HG03060 (cell line): ENCODE measurements at regions not wholly inside any gene's neighbourhood (a gene's known extent, or its start where the extent isn't known, plus 50 kb on each side); places are given as distances from the start of the nearest gene placed in this dataset.
"Not testable (repeated sequence)": the region's sequence is repeated elsewhere in the genome, so short reads cannot be mapped to it uniquely, and the experiment has no call there.

Source experiments
- ATAC-seq: cut with Tn5 transposase; IDR thresholded peaks from one replicate; pipeline ENCODE4 v1.9.1; 2021; ENCODE audit warnings: low read depth, moderate number of reproducible peaks; ENCODE audit not compliant: unreplicated experiment

DNA sequence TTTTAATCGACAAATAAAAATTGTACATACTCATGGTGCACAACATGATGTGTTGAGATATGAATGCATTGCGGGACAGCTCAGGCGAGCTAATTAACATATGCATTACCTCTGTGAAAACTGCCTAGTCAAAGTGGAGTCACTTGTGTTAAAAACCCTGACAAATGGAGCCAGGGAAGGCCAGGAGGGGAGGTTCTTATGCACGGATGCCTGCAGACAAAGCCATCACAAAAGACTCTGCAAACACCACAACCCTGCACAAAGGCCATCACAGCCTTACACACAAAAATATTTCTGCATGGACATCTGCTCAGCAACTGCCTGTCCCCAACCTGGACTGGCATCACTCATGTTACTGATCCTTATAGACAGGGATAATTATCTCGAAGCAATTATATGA is 204.4 kb upstream of the AJAP1 start:
- no peak for ATAC-seq

GRCh38 chr1:4452701-4453100 is 201.7 kb upstream of the AJAP1 start:
- ATAC-seq: no peak

GRCh38 chr1:4460052-4460451 is 194.4 kb upstream of the AJAP1 start:
- ATAC-seq: no peak

GRCh38 chr1:4460651-4461050 is 193.8 kb upstream of the AJAP1 start:
- ATAC-seq: no peak

DNA sequence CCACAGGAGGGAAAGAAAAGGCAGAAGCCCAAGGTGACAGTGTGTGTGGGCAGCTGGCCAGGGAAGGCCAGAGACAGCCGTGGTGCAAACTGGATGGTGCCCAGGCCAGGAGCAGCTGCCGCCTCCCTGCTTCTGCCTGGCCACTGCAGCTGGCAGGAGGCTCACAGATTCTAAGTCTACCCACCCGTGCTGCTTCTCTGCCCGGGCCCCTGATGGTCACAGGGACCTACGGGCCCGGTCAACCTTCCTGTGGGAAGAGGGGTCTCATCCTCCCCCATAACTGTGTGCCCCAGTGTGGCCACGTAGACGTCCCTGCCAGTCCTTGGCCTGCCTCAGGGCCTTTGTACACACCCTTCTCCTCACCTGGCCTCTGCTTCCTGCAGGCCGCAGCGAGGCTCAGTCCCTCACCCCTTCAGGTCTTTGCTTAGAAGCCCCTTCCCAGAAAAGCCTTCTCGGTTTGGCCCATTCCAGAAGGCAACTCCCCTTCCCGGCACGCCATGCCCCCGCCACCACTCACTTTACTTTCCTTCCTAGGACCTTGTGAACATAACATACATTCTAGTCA is 192.6 kb upstream of the AJAP1 start:
- ATAC-seq: no peak

DNA sequence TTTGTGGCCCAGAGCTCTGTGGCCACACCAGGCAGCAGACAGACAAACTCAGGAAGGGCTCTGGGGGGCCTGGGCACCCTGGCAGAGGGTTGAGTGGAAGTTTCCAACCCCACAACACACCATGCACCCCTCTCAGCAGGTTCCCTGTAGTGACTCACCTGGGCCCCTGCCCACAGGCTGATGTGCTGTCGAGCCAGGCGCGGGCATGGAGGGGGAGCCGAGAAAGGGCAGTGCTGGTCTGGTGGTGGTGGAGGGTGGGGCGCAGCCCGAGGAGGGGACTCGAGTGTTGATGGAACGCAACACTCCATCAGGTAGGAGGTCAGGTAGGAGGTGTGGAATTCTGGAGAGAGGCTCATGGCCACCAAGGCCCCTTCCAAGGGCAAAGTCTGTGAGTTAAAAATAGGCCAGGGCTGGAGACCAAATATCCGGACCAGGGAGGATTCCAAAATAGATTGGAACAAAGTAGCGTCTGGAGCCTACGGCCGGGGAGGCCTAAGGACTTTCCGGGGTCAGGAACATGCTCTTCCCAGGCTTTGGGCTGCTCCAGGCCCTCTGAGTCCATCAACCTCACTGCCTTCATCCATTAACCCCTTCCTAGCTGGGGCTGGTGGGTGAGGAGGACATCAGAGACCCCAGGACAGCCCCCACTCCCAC is 191.5 kb upstream of the AJAP1 start:
- no peak for ATAC-seq

- ATAC-seq: no peak
These were observed 190.8 kb upstream of the AJAP1 start for GRCh38 chr1:4463631-4464030.

DNA sequence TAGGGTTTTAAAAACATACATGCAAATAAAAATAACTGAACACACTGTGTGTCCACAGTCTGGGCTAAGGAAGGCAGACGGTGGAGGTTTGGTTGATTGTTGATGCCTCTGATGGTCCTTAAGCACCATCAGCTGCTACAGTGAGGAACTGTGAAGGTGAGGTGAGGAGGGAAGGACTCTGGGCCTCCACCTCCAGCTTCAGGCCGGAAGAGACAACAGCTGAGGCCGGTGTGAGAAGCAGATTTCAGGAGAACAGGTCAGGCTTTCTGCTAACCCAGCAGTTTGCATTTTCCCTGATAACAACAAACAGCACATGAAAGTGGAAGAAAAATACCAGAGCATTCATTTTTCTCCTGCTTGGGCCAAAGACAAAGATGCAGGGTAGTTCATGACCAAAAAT is 189.9 kb upstream of the AJAP1 start:
- ATAC-seq: no peak

DNA sequence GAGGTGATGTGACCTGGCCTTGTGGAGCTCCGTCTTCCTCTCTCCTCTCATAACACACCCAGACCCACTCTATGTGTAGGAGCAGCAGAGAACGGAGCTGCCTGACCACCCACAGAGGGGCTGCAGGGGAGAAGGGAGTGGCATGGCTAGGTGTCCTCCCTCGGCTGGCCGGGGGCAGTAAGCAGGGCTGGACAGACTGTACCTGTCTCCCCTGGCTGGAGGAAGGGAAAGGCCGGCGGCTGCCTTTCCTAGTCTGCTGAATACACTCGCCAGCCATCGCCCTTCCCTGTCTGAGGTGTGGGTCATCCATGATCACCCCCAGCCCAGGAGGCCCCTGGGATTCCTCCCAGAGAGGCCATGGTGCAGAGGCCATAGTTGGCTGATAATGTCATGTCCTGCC is 187.2 kb upstream of the AJAP1 start:
- ATAC-seq: no peak

- no peak for ATAC-seq
These were observed 186.0 kb upstream of the AJAP1 start for GRCh38 chr1:4468386-4468785.

DNA sequence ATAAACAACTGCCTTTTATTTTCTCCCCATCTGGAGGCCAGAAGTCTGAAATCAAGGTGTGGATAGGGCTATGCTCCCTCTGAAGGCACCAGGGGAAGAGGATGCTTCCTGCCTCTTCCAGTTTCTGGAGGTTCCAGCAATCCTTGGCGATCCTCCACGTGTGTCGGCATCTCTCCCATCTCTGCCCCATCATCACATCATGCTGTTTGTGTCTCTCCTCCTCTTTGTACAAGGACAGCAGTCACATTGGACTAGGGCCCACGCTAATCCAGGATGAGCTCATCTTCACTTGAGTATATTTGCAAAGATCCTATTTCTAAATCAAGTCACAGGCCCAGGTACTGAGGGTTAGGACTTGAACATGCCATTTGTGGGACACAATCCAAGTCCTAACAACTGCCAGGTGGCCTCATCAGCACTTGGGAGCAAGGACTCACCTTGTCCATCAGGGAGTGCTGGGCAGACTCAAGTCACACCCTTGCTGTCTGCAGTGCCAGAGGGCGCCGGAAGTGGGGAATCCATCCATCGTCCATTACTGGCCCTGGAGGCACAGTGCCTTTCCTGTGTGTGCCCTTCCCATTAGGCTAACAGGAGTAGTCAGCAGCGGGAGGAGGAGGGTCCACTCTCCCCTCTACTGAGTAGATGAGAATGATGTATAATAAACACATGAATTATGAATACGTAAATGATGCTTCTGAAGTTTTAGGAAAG is 185.4 kb upstream of the AJAP1 start:
- ATAC-seq: no peak

DNA sequence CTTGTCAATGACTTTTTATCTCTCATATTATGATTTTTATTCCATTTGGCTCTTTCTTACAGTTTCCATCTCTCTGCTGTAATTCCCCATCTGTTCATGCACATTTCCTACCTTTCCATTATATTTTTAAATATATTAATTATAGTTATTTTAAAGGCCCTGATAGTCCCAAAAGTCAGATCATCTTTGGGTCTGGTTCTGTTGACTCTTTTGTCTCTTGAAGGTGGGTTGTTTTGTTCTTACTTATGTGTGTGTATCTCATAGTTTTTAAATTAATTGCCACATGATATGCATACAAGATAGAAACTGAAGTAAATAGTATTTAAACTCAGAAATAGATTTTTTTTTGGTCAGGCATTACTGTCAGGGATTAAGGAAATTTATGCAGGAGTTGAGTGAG is 178.0 kb upstream of the AJAP1 start:
- ATAC-seq: no peak

DNA sequence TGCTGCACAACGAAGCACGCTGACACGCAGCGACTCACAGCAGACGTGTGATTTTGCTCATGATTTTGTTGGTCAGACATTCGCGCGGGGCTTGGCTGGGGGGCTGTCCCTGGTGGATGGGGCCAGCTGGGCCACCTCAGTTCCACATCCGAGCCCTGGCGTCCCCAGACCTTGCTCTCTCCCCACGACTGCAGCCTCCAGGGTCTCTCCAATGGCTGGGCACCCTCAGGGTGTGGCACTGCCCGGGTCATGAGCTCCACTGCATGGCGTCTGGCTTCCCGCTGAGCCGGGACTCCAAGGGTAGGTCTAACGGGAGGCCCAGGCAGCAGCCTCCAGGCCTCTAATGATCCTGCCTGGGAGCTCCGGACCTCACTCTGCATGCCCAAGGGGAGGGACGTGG is 173.0 kb upstream of the AJAP1 start:
- ATAC-seq: no peak

GRCh38 chr1:4482526-4482925 is 171.9 kb upstream of the AJAP1 start:
- ATAC-seq: no peak

GRCh38 chr1:4483021-4483625 is 171.3 kb upstream of the AJAP1 start:
- ATAC-seq: no peak

DNA sequence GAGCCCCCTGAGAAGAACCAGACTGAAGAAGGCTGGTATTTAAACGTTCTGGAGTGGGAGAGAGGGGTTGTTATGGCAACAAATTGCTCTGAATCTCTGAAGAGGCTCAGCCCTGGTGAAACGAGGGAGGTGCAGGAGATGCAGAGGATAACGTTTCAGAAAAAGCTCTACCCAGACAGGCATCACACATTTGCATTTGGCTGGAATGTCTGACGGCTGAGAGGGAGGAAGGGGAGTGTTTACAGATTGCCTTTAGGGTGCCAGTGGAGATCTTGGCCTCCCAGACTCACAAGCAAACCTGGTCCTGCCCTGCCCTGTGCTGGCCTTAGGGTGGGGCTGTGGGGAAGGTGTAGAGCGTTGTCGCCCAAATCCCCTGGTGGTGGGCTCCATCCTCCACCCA is 169.0 kb upstream of the AJAP1 start:
- no peak for ATAC-seq

DNA sequence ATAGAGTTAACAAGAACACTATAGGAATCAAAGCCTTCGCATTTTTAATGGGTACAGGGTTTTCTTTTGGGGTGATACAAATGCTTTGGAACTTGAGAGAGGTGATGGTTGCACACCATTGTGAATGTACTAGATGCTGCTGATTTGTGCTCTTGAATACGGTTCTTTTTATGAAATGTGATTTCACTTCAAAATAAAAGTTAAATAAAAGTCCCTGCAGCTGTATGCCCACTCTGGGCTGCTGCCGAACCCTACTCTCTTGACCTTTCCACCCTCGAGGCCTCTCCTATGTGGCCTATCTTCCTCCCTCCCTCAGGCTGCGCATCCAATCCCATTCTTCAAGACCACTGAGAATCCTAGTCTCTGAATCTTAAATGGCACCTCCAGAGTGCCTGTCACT is 168.5 kb upstream of the AJAP1 start:
- no peak for ATAC-seq

- ATAC-seq: no peak
These were observed 167.8 kb upstream of the AJAP1 start for GRCh38 chr1:4486408-4487120.

DNA sequence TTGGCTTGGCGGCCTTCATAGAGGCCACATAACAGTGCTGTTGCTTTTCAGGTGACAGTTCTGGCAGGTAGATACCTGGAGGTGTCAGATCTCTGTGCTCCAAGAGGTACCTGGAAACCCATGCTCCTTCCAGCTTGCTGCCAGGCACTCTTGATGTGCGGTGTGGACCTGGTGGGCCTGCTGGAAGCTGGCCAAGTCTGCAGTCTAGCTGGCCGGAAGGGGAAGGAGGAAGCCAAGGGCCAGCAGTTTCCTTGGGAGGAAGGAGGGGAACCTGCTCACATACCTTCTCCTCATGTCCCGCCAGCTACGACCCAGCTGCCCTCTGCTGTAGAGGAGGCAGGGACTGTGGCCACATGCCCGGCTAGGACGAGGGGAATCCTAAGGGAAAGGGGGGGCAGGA is 166.4 kb upstream of the AJAP1 start:
- ATAC-seq: no peak

GRCh38 chr1:4489486-4489885 is 164.9 kb upstream of the AJAP1 start:
- no peak for ATAC-seq

- not testable (repeated sequence) for ATAC-seq
These were observed 164.4 kb upstream of the AJAP1 start for GRCh38 chr1:4489992-4490391.
